MCF 10A (cell line): ENCODE measurements at regions not wholly inside any gene's neighbourhood (a gene's known extent, or its start where the extent isn't known, plus 50 kb on each side); places are given as distances from the start of the nearest gene placed in this dataset.

Experiments
- BruUV-seq: library from RNA; stranded (reverse); fragments of 400-500 nt; replicated peaks from 2 replicates; lab custom pipeline; 2021; lab: Mats Ljungman, UMichigan
- CTCF ChIA-PET: fragments of 300-600 bp; sonication (Branson Sonifier 250); formaldehyde crosslinking; extraction: SDS; loops from one replicate; lab custom pipeline; 2021; ENCODE audit warnings: antibody characterized with exemption, inconsistent platforms; lab: Yijun Ruan, JAX
- POLR2A ChIA-PET: fragments of 300-600, 350-650 bp; sonication (Branson Sonifier 250); formaldehyde crosslinking; extraction: SDS; loops from one replicate; lab custom pipeline; 2020; ENCODE audit warnings: antibody characterized with exemption, inconsistent platforms; lab: Yijun Ruan, JAX
- DNase-seq: peaks from one replicate; pipeline ENCODE4 v3.0.0-alpha.2; 2018; ENCODE audit not compliant: unreplicated experiment
- H3K27ac Mint-ChIP-seq: one replicate; pipeline ENCODE4 v1.8.0; 2022; ENCODE audit warnings: mild to moderate bottlenecking, low read depth, mixed read lengths; ENCODE audit not compliant: unreplicated experiment
- H3K27me3 Mint-ChIP-seq: one replicate; pipeline ENCODE4 v1.8.0; 2022; ENCODE audit warnings: mixed read lengths; ENCODE audit not compliant: insufficient read depth, unreplicated experiment
- H3K36me3 Mint-ChIP-seq: one replicate; pipeline ENCODE4 v1.8.0; 2022; ENCODE audit warnings: mild to moderate bottlenecking, moderate library complexity, mixed read lengths; ENCODE audit not compliant: insufficient read depth, unreplicated experiment
- H3K4me1 Mint-ChIP-seq: one replicate; pipeline ENCODE4 v1.8.0; 2022; ENCODE audit warnings: mixed read lengths; ENCODE audit not compliant: insufficient read depth, unreplicated experiment
- H3K4me3 Mint-ChIP-seq: one replicate; pipeline ENCODE4 v1.8.0; 2022; ENCODE audit warnings: mild to moderate bottlenecking, moderate library complexity, mixed read lengths; ENCODE audit not compliant: unreplicated experiment
- H3K9me3 Mint-ChIP-seq: one replicate; pipeline ENCODE4 v1.8.0; 2022; ENCODE audit warnings: mixed read lengths; ENCODE audit not compliant: unreplicated experiment
- CTCF ChIP-seq: fragments of 200-600 bp; IDR thresholded peaks from one replicate; pipeline ENCODE4 v1.8.0; 2022; ENCODE audit warnings: antibody characterized with exemption, mild to moderate bottlenecking; ENCODE audit not compliant: unreplicated experiment
- intact Hi-C: fragments of 100-400 bp; cut with micrococcal nuclease; formaldehyde crosslinking; loops from 2 replicates; pipeline ENCODE4 v1.14.1; 2022

GRCh38 chr1:188867614-188868013, 1610.0 kb downstream of the BRINP3 start:
- H3K4me3 Mint-ChIP-seq, result no peak overlapping the region
- ChIA-PET POLR2A (no interaction called here), CTCF (no interaction called here)
- H3K4me1 Mint-ChIP-seq, result peaks cover 6% of the 10 kb centered on the region
- TF ChIP-seq CTCF, result no peak
- H3K27ac Mint-ChIP-seq, result no peak overlapping the region
- DNase-seq, result no peak
- no peaks in the 10 kb centered on the region for H3K36me3 Mint-ChIP-seq
- intact Hi-C loops, result no loop called here
- no peaks in the 10 kb centered on the region for H3K27me3 Mint-ChIP-seq
- no TSS peak for BruUV-seq
- peaks cover 16% of the 10 kb centered on the region for H3K9me3 Mint-ChIP-seq

GRCh38 chr1:188871164-188871563, 1606.5 kb downstream of the BRINP3 start:
- Mint-ChIP-seq H3K4me3 (no peak overlapping the region), H3K36me3 (no peaks in the 10 kb centered on the region), H3K27me3 (no peaks in the 10 kb centered on the region), H3K9me3 (no peaks in the 10 kb centered on the region), H3K4me1 (peaks cover 6% of the 10 kb centered on the region), H3K27ac (no peak overlapping the region)
- ChIA-PET CTCF (interaction anchor here (0.8 kb wide), 1 partner anchor 9 kb away, joined by 4 read pairs; no protein-coding TSS in a partner anchor), POLR2A (no interaction called here)
- DNase-seq, result no peak
- no TSS peak for BruUV-seq
- intact Hi-C loops, result no loop called here
- no peak for TF ChIP-seq CTCF

GRCh38 chr1:188872376-188872775, 1605.3 kb downstream of the BRINP3 start:
- intact Hi-C loops, result no loop called here
- Mint-ChIP-seq H3K4me3 (no peak overlapping the region), H3K9me3 (no peaks in the 10 kb centered on the region), H3K27me3 (no peaks in the 10 kb centered on the region), H3K27ac (no peak overlapping the region), H3K36me3 (no peaks in the 10 kb centered on the region), H3K4me1 (peaks cover 6% of the 10 kb centered on the region)
- DNase-seq, result no peak
- TF ChIP-seq CTCF, result no peak
- ChIA-PET POLR2A (interaction anchor here (0.5 kb wide), 1 partner anchor 22 kb away, joined by 3 read pairs; no protein-coding TSS in a partner anchor), CTCF (no interaction called here)
- no TSS peak for BruUV-seq

GRCh38 chr1:188877668-188878067, 1600.0 kb downstream of the BRINP3 start:
- H3K27me3 Mint-ChIP-seq, result no peaks in the 10 kb centered on the region
- no peak overlapping the region for H3K27ac Mint-ChIP-seq
- no peaks in the 10 kb centered on the region for H3K36me3 Mint-ChIP-seq
- no peak for TF ChIP-seq CTCF
- no peak overlapping the region for H3K4me3 Mint-ChIP-seq
- no peaks in the 10 kb centered on the region for H3K4me1 Mint-ChIP-seq
- no peak for DNase-seq
- CTCF ChIA-PET, result no interaction called here
- no peaks in the 10 kb centered on the region for H3K9me3 Mint-ChIP-seq
- BruUV-seq, result no TSS peak
- POLR2A ChIA-PET, result no interaction called here
- intact Hi-C loops, result no loop called here
